Natural killer cell (primary cell): ENCODE measurements at regions not wholly inside any gene's neighbourhood (a gene's known extent, or its start where the extent isn't known, plus 50 kb on each side); places are given as distances from the start of the nearest gene placed in this dataset.

Source experiments
- ATAC-seq, 3 donors: fragments of 150-1000 bp in 2 of 3; fragments of 200-7000 bp in 1 of 3; cut with Tn5 transposase; 1 replicate in 1 of 3; 2 replicates in 2 of 3; pipeline ENCODE4 v1.10.0; 2021; ENCODE audit warnings: mild to moderate bottlenecking in 2 of 3, moderate library complexity in 2 of 3
- DNase-seq, 2 donors: peaks; one replicate each; pipeline versions ENCODE4 v3.0.0 to v3.0.0-alpha.2; 2013 to 2021; ENCODE audit warnings: mixed read lengths in 1 of 2
- H3K27ac ChIP-seq: one replicate; pipeline ENCODE4 v1.5.1; 2013; ENCODE audit warnings: mild to moderate bottlenecking, low read length
- H3K27me3 ChIP-seq: one replicate; pipeline ENCODE4 v1.6.1; 2013; ENCODE audit warnings: low read length; ENCODE audit not compliant: control insufficient read depth, insufficient read depth
- H3K36me3 ChIP-seq: one replicate; pipeline ENCODE4 v1.6.1; 2013; ENCODE audit warnings: low read length; ENCODE audit not compliant: control insufficient read depth, insufficient read depth
- H3K4me1 ChIP-seq: one replicate; pipeline ENCODE4 v1.6.1; 2013; ENCODE audit warnings: low read length; ENCODE audit not compliant: control insufficient read depth, insufficient read depth
- H3K4me3 ChIP-seq: one replicate; pipeline ENCODE4 v1.5.1; 2013; ENCODE audit warnings: low read length
- H3K9me3 ChIP-seq: one replicate; pipeline ENCODE4 v1.6.1; 2013; ENCODE audit warnings: low read length; ENCODE audit not compliant: control insufficient read depth, insufficient read depth
- H3K27ac Mint-ChIP-seq, 2 donors: one replicate each; pipeline ENCODE4 v1.8.0; 2022; ENCODE audit warnings: mild to moderate bottlenecking in 2 of 2, mixed read lengths in 2 of 2, moderate library complexity in 1 of 2
- H3K27me3 Mint-ChIP-seq, 2 donors: one replicate each; pipeline ENCODE4 v1.8.0; 2022; ENCODE audit warnings: low read depth in 2 of 2, mixed read lengths in 2 of 2
- H3K36me3 Mint-ChIP-seq: one replicate; pipeline ENCODE4 v1.8.0; 2022; ENCODE audit warnings: mixed read lengths
- H3K4me1 Mint-ChIP-seq, 2 donors: one replicate each; pipeline ENCODE4 v1.8.0; 2022; ENCODE audit warnings: mixed read lengths in 2 of 2
- H3K4me3 Mint-ChIP-seq: one replicate; pipeline ENCODE4 v1.8.0; 2022; ENCODE audit warnings: mild to moderate bottlenecking, moderate library complexity, mixed read lengths
- H3K9me3 Mint-ChIP-seq, 2 donors: one replicate each; pipeline ENCODE4 v1.8.0; 2022; ENCODE audit warnings: mixed read lengths in 2 of 2
- CTCF ChIP-seq: fragments of 200-600 bp; IDR thresholded peaks from one replicate; pipeline ENCODE4 v1.8.0; 2022; ENCODE audit warnings: antibody characterized with exemption
- WGBS: methylation state at CpG from one replicate; pipeline ENCODE4 v1.1.7; 2013; ENCODE audit warnings: missing lambda C conversion rate; ENCODE audit not compliant: insufficient coverage; 5-methylcytosine and 5-hydroxymethylcytosine counted together
- intact Hi-C: fragments of 100-400 bp; cut with micrococcal nuclease; formaldehyde crosslinking; loops from one replicate; pipeline ENCODE4 v1.14.2; 2022

- Histone ChIP-seq H3K36me3 (no peaks in the 10 kb centered on the region), H3K27me3 (no peaks in the 10 kb centered on the region), H3K4me1 (no peaks in the 10 kb centered on the region), H3K27ac (no peak overlapping the region), H3K4me3 (no peak overlapping the region), H3K9me3 (no peaks in the 10 kb centered on the region)
- Mint-ChIP-seq H3K27ac (no peak overlapping the region), H3K4me3 (no peak overlapping the region), H3K36me3 (no peaks in the 10 kb centered on the region), H3K27me3 (peaks cover 33 to 39% of the 10 kb centered on the region in 2 donors), H3K9me3 (no peaks in the 10 kb centered on the region), H3K4me1 (no peaks in the 10 kb centered on the region)
- ATAC-seq (no peak), DNase-seq (no peak)
- WGBS, result 72% methylated on average over 7 of the region's 8 CpGs
- no peak for TF ChIP-seq CTCF
- intact Hi-C loops, result no loop called here
Measured at GRCh38 chr2:118290411-118291250, 202.4 kb downstream of the INSIG2 start.

- no peak for TF ChIP-seq CTCF
- Mint-ChIP-seq H3K27me3 (peaks cover 24 to 36% of the 10 kb centered on the region in 2 donors), H3K36me3 (no peaks in the 10 kb centered on the region), H3K4me3 (no peak overlapping the region), H3K27ac (no peak overlapping the region), H3K4me1 (peaks cover 0 to 4% of the 10 kb centered on the region in 2 donors), H3K9me3 (no peaks in the 10 kb centered on the region)
- H3K4me3 ChIP-seq, result no peak overlapping the region
- no peaks in the 10 kb centered on the region for H3K4me1 ChIP-seq
- DNase-seq (no peak), ATAC-seq (no peak)
- H3K27me3 ChIP-seq, result peaks cover 3% of the 10 kb centered on the region
- WGBS, result 75% methylated on average over 3 of the region's 3 CpGs
- H3K9me3 ChIP-seq, result no peaks in the 10 kb centered on the region
- no peak overlapping the region for H3K27ac ChIP-seq
- H3K36me3 ChIP-seq, result no peaks in the 10 kb centered on the region
- intact Hi-C loops, result no loop called here
Measured at GRCh38 chr2:118279005-118279404, 190.7 kb downstream of the INSIG2 start.

GRCh38 chr2:118278046-118278445, 189.8 kb downstream of the INSIG2 start:
- intact Hi-C loops, result no loop called here
- no peaks in the 10 kb centered on the region for H3K36me3 Mint-ChIP-seq
- H3K27me3 Mint-ChIP-seq, result peaks cover 21 to 30% of the 10 kb centered on the region in 2 donors
- H3K9me3 ChIP-seq, result no peaks in the 10 kb centered on the region
- DNase-seq (no peak), ATAC-seq (no peak)
- no peak overlapping the region for H3K4me3 ChIP-seq
- H3K27ac ChIP-seq, result no peak overlapping the region
- peaks cover 0 to 4% of the 10 kb centered on the region in 2 donors for H3K4me1 Mint-ChIP-seq
- TF ChIP-seq CTCF, result no peak
- no peaks in the 10 kb centered on the region for H3K9me3 Mint-ChIP-seq
- H3K36me3 ChIP-seq, result no peaks in the 10 kb centered on the region
- WGBS, result 90% methylated on average over 5 of the region's 5 CpGs
- H3K27me3 ChIP-seq, result peaks cover 3% of the 10 kb centered on the region
- H3K27ac Mint-ChIP-seq, result no peak overlapping the region
- H3K4me3 Mint-ChIP-seq, result no peak overlapping the region
- H3K4me1 ChIP-seq, result no peaks in the 10 kb centered on the region
